Activated B cell treated with CpG ODN at 0.5 μM for 24 hours (primary cell): ENCODE measurements at regions not wholly inside any gene's neighbourhood (a gene's known extent, or its start where the extent isn't known, plus 50 kb on each side); places are given as distances from the start of the nearest gene placed in this dataset.

ENCODE experiments used
- ATAC-seq: fragments of 200-7000 bp; cut with Tn5 transposase; one replicate; pipeline ENCODE4 v1.10.0; 2021; ENCODE audit warnings: low read depth, mild to moderate bottlenecking, moderate library complexity
- CTCF ChIA-PET: fragments of 350-600 bp; sonication (Branson Sonifier 250); formaldehyde crosslinking; loops from one replicate; lab custom pipeline; 2021; ENCODE audit warnings: antibody characterized with exemption; lab: Charles Lee
- POLR2A ChIA-PET: fragments of 350-600 bp; sonication (Branson Sonifier 250); formaldehyde crosslinking; loops from one replicate; lab custom pipeline; 2021; ENCODE audit warnings: antibody characterized with exemption; lab: Charles Lee
- DNase-seq: peaks from one replicate; pipeline ENCODE4 v3.0.0; 2022
- H3K27ac Mint-ChIP-seq: one replicate; pipeline ENCODE4 v1.8.0; 2020; ENCODE audit warnings: mixed read lengths
- H3K27me3 Mint-ChIP-seq: one replicate; pipeline ENCODE4 v1.8.0; 2021; ENCODE audit warnings: mixed read lengths
- H3K36me3 Mint-ChIP-seq: one replicate; pipeline ENCODE4 v1.8.0; 2021; ENCODE audit warnings: low read depth, mixed read lengths
- H3K4me1 Mint-ChIP-seq: one replicate; pipeline ENCODE4 v1.8.0; 2021; ENCODE audit warnings: mixed read lengths
- H3K4me3 Mint-ChIP-seq: one replicate; pipeline ENCODE4 v1.8.0; 2020; ENCODE audit warnings: mild to moderate bottlenecking, mixed read lengths
- H3K9me3 Mint-ChIP-seq: one replicate; pipeline ENCODE4 v1.8.0; 2020; ENCODE audit warnings: mixed read lengths
- intact Hi-C: fragments of 100-400 bp; cut with micrococcal nuclease; formaldehyde crosslinking; loops from one replicate; pipeline ENCODE4 v1.15.1; 2024
- TF ChIP-seq, protein P1 (sequence below): fragments of 200-600 bp; IDR thresholded peaks from one replicate; pipeline ENCODE4 v1.8.0; 2022; ENCODE audit warnings: antibody characterized with exemption, mild to moderate bottlenecking

DNA sequence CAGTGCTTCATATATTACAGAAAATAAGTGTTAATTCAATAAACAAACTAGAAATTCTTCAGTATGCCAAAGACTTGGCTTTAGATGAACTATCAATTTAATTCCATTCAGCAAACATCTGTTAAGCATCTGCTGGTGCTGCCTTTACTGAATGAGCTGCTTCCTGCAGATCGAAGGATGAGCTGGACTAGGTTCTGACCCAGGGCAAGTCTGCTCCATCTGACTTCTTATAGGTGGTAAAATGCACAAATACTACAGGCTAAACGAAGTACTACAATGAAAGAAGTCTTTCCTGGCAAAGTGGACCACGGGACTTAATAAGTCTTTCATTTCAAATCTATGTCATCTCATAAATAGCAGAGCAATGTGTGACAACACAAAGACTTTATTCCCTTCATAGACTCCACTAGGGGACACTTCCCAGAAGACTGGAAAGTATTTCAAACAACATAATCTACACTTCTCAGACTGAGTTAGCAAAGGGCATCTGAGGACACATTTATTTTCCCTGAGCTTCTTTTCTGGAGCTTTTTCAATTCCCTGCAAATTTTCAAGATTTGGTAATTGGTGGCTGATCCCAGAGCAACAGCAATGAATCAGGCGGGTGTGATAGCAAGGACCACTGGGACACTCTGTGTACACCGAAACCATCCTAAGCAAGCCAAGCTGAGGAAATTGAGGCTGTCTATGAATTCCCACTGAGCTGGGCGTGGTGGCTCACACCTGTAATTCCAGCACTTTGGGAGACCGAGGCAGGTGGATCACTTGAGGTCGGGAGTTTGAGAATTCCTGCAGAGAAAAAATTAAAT, 108.9 kb upstream of the FRMD4A start:
- DNase-seq (no peak), ATAC-seq (no peak)
- Mint-ChIP-seq H3K4me3 (no peak overlapping the region), H3K4me1 (no peaks in the 10 kb centered on the region), H3K36me3 (no peaks in the 10 kb centered on the region), H3K27ac (no peak overlapping the region), H3K9me3 (no peaks in the 10 kb centered on the region), H3K27me3 (peaks cover 26% of the 10 kb centered on the region)
- ChIA-PET POLR2A (interaction anchor here (0.6 kb wide), 1 partner anchor 1230 kb away, joined by 3 read pairs; no protein-coding TSS in a partner anchor), CTCF (no interaction called here)
- intact Hi-C loops, result no loop called here
- TF ChIP-seq, protein P1, sequence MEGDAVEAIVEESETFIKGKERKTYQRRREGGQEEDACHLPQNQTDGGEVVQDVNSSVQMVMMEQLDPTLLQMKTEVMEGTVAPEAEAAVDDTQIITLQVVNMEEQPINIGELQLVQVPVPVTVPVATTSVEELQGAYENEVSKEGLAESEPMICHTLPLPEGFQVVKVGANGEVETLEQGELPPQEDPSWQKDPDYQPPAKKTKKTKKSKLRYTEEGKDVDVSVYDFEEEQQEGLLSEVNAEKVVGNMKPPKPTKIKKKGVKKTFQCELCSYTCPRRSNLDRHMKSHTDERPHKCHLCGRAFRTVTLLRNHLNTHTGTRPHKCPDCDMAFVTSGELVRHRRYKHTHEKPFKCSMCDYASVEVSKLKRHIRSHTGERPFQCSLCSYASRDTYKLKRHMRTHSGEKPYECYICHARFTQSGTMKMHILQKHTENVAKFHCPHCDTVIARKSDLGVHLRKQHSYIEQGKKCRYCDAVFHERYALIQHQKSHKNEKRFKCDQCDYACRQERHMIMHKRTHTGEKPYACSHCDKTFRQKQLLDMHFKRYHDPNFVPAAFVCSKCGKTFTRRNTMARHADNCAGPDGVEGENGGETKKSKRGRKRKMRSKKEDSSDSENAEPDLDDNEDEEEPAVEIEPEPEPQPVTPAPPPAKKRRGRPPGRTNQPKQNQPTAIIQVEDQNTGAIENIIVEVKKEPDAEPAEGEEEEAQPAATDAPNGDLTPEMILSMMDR, result no peak

DNA sequence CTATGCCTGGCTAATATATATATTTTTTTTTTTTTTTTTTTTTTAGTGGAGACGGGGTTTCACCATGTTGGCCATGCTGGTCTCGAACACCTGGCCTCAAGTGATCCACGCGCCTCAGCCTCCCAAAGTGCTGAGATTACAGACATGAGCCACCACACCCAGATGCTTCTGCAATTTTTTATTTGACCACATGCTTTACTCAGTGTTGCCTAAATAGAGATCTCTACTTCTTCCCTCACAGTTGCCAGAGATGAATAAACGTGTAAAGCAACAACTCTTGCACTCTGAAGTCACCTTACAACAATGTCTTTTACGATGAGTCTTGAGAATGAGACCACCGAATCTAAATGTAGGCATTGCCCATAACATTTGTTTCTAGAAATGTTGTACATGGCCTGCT, 107.9 kb upstream of the FRMD4A start:
- H3K27ac Mint-ChIP-seq, result no peak overlapping the region
- DNase-seq, result no peak
- H3K27me3 Mint-ChIP-seq, result peaks cover 30% of the 10 kb centered on the region
- TF ChIP-seq, protein P1, result no peak
- no peaks in the 10 kb centered on the region for H3K36me3 Mint-ChIP-seq
- ChIA-PET POLR2A (no interaction called here), CTCF (no interaction called here)
- no peak overlapping the region for H3K4me3 Mint-ChIP-seq
- no peaks in the 10 kb centered on the region for H3K9me3 Mint-ChIP-seq
- intact Hi-C loops, result no loop called here
- H3K4me1 Mint-ChIP-seq, result no peaks in the 10 kb centered on the region
- ATAC-seq, result no peak

DNA sequence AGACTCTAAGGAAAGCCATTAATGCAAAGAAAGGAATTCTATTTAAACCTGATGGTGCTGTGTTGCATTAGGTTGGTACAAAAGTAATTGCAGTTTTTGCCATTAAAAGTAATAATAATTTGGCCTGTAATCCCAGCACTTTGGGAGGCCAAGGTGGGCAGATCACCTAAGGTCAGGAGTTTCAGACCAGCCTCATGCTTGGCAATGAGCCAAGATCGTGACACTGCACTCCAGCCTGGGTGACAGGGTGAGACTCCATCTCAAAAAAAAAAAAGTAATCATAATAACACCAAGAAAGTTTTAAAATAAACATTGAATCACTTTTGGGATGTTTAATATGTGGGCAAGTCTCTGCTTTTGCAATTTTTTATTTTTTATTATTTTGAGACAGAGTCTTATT, 107.3 kb upstream of the FRMD4A start:
- Mint-ChIP-seq H3K4me1 (no peaks in the 10 kb centered on the region), H3K27me3 (peaks cover 30% of the 10 kb centered on the region), H3K27ac (no peak overlapping the region), H3K9me3 (no peaks in the 10 kb centered on the region), H3K36me3 (no peaks in the 10 kb centered on the region), H3K4me3 (no peak overlapping the region)
- intact Hi-C loops, result no loop called here
- ATAC-seq (no peak), DNase-seq (no peak)
- TF ChIP-seq, protein P1, result no peak
- ChIA-PET POLR2A (no interaction called here), CTCF (no interaction called here)

DNA sequence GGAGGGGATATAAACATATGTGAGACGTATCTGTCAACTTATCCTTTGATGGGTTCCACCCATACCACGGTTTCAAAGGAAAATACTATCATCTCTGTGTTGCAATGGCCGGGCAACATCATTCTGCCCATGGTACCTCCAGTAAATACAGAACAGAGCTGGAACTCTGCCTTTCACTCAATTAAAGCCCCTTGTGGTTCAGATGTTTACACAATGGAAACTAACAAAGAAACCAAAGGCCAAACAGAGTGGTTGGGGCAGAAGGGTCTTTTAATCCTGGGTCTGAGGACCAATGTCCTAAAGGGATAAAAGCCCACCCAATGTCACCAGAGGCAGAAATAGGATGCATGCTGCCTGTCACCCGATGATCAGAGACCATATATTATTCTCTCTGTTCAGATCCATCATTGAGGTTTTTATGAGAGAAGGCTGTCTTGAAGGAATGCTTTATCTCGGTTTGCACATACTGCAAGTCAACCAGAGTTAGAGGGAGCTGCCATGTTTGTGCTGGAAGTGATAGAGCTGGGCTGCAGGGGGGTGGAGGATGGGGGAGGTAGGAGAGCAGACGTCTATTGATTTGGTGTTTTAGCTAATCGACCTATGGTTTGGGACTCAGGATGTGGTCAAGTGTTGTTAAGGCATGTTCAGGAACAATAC, 105.4 kb upstream of the FRMD4A start:
- TF ChIP-seq, protein P1, result no peak
- intact Hi-C loops, result no loop called here
- H3K27me3 Mint-ChIP-seq, result peaks cover 23% of the 10 kb centered on the region
- H3K4me1 Mint-ChIP-seq, result no peaks in the 10 kb centered on the region
- no peaks in the 10 kb centered on the region for H3K36me3 Mint-ChIP-seq
- H3K4me3 Mint-ChIP-seq, result no peak overlapping the region
- ATAC-seq (no peak), DNase-seq (no peak)
- H3K27ac Mint-ChIP-seq, result no peak overlapping the region
- no peaks in the 10 kb centered on the region for H3K9me3 Mint-ChIP-seq
- POLR2A ChIA-PET, result no interaction called here
- CTCF ChIA-PET, result no interaction called here

DNA sequence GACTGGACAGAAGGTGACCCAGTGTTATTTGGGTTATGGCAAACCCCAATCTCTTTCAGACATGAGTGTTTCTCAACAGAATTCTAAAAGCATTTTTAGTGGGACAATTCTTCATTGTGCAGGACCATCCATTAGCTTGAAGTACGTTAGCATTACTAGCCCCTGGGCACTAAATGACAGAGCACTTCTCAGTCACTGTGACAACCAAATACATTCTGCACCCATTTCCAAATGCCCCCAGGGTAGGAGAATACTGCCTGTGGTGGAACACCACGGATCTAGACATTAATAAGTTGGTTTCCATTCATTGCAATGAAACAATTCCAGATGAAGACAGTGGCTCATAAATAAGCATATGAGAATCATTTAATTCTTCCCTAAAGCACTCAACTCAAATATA, 102.4 kb upstream of the FRMD4A start:
- Mint-ChIP-seq H3K36me3 (no peaks in the 10 kb centered on the region), H3K27ac (no peak overlapping the region)

More for the DNA sequence above, 102.4 kb upstream of the FRMD4A start:
- Mint-ChIP-seq H3K4me1 (no peaks in the 10 kb centered on the region), H3K27me3 (peaks cover 35% of the 10 kb centered on the region), H3K4me3 (no peak overlapping the region), H3K9me3 (no peaks in the 10 kb centered on the region)
- CTCF ChIA-PET, result no interaction called here
- DNase-seq (no peak), ATAC-seq (no peak)
- intact Hi-C loops, result no loop called here
- POLR2A ChIA-PET, result no interaction called here
- TF ChIP-seq, protein P1, result no peak
